Astrocyte (in vitro differentiated cells and primary cell): ENCODE measurements at regions not wholly inside any gene's neighbourhood (a gene's known extent, or its start where the extent isn't known, plus 50 kb on each side); places are given as distances from the start of the nearest gene placed in this dataset.

Experiments
- CTCF ChIP-seq: IDR thresholded peaks from 2 replicates; pipeline ENCODE4 v1.5.1; 2011; ENCODE audit warnings: low read depth, mild to moderate bottlenecking, inconsistent platforms, low read length, moderate library complexity; ENCODE audit not compliant: insufficient read depth
- EZH2 ChIP-seq: IDR thresholded peaks from 2 replicates; pipeline ENCODE4 v1.6.1; 2012; ENCODE audit warnings: mild to moderate bottlenecking, low read length, inconsistent platforms; ENCODE audit not compliant: insufficient read depth

GRCh38 chr4:145351922-145352321 is 129.7 kb upstream of the SMAD1 start:
- no peak for TF ChIP-seq CTCF
- no peak for TF ChIP-seq EZH2
